ENCODE measurements at regions not wholly inside any gene's neighbourhood (a gene's known extent, or its start where the extent isn't known, plus 50 kb on each side); places are given as distances from the start of the nearest gene placed in this dataset.

- no peak for TF ChIP-seq TAF1 (IDR thresholded peaks at IDR 0.05; ENCODE audit: low read depth, low read length)
- TF ChIP-seq POLR2AphosphoS5 (IDR thresholded peaks at IDR 0.05; ENCODE audit: low read depth, low read length): no peak
Measured at GRCh38 chr2:126558029-126558428, 97.9 kb upstream of the GYPC start.
